ENCODE measurements at regions not wholly inside any gene's neighbourhood (a gene's known extent, or its start where the extent isn't known, plus 50 kb on each side); places are given as distances from the start of the nearest gene placed in this dataset.
A peak's percentile ranks its signal among the peaks of the same experiment; 100 is the strongest.
"Not testable (repeated sequence)": the region's sequence is repeated elsewhere in the genome, so short reads cannot be mapped to it uniquely, and the experiment has no call there.

GRCh38 chr10:117457071-117457810, 82.0 kb upstream of the PDZD8 start:
- Histone ChIP-seq H3K36me3 (ENCODE audit: insufficient read depth, low read length) (no peaks in the 10 kb centered on the region), H3K4me3 (ENCODE audit: low read length) (no peak overlapping the region), H3K9me3 (replicated peaks; ENCODE audit: low read length) (no peaks in the 10 kb centered on the region), H3K4me2 (ENCODE audit: low read length) (no peak overlapping the region), H3K27me3 (ENCODE audit: control insufficient read depth, insufficient read depth, low read length) (peaks cover 34% of the 10 kb centered on the region), H3K4me1 (ENCODE audit: control insufficient read depth, insufficient read depth, low read length) (peaks cover 31% of the 10 kb centered on the region), H3K9ac (ENCODE audit: low read depth, low read length) (no peak overlapping the region)

- H3K4me2 ChIP-seq (ENCODE audit: low read length): no peak overlapping the region
- H3K36me3 ChIP-seq (ENCODE audit: insufficient read depth, low read length): no peaks in the 10 kb centered on the region
- H3K9me3 ChIP-seq (replicated peaks; ENCODE audit: low read length): no peaks in the 10 kb centered on the region
Measured at GRCh38 chr10:117455346-117455745, 80.1 kb upstream of the PDZD8 start.

GRCh38 chr10:117454502-117454901, 79.3 kb upstream of the PDZD8 start:
- no peak overlapping the region for H3K9ac ChIP-seq (ENCODE audit: low read depth, low read length)
- H3K4me2 ChIP-seq (ENCODE audit: low read length): no peak overlapping the region
- H3K36me3 ChIP-seq (ENCODE audit: insufficient read depth, low read length): no peaks in the 10 kb centered on the region
- peaks cover 16% of the 10 kb centered on the region for H3K4me1 ChIP-seq (ENCODE audit: control insufficient read depth, insufficient read depth, low read length)
- H3K4me3 ChIP-seq (ENCODE audit: low read length): no peak overlapping the region
- H3K9me3 ChIP-seq (replicated peaks; ENCODE audit: low read length): no peaks in the 10 kb centered on the region
- H3K27me3 ChIP-seq (ENCODE audit: control insufficient read depth, insufficient read depth, low read length): peaks cover 37% of the 10 kb centered on the region

More at GRCh38 chr10:117455346-117455745, 80.1 kb upstream of the PDZD8 start:
- H3K27me3 ChIP-seq (ENCODE audit: control insufficient read depth, insufficient read depth, low read length): peaks cover 37% of the 10 kb centered on the region
- H3K4me3 ChIP-seq (ENCODE audit: low read length): no peak overlapping the region
- peaks cover 16% of the 10 kb centered on the region for H3K4me1 ChIP-seq (ENCODE audit: control insufficient read depth, insufficient read depth, low read length)
- no peak overlapping the region for H3K9ac ChIP-seq (ENCODE audit: low read depth, low read length)

GRCh38 chr10:117453484-117453883, 78.2 kb upstream of the PDZD8 start:
- H3K9ac ChIP-seq (ENCODE audit: low read depth, low read length); H3K4me3 ChIP-seq (ENCODE audit: low read length): not testable (repeated sequence)

GRCh38 chr10:117450940-117451339, 75.7 kb upstream of the PDZD8 start:
- H3K9ac ChIP-seq (ENCODE audit: low read depth, low read length): no peak overlapping the region
- no peak overlapping the region for H3K4me3 ChIP-seq (ENCODE audit: low read length)
- H3K36me3 ChIP-seq (ENCODE audit: insufficient read depth, low read length): no peaks in the 10 kb centered on the region
- peaks cover 24% of the 10 kb centered on the region for H3K27me3 ChIP-seq (ENCODE audit: control insufficient read depth, insufficient read depth, low read length)
- peaks cover 6% of the 10 kb centered on the region for H3K4me1 ChIP-seq (ENCODE audit: control insufficient read depth, insufficient read depth, low read length)
- H3K9me3 ChIP-seq (replicated peaks; ENCODE audit: low read length): no peaks in the 10 kb centered on the region
- no peak overlapping the region for H3K4me2 ChIP-seq (ENCODE audit: low read length)

More at GRCh38 chr10:117453484-117453883, 78.2 kb upstream of the PDZD8 start:
- not testable (repeated sequence) for H3K36me3 ChIP-seq (ENCODE audit: insufficient read depth, low read length); H3K9me3 ChIP-seq (replicated peaks; ENCODE audit: low read length); H3K4me2 ChIP-seq (ENCODE audit: low read length)
- H3K4me1 ChIP-seq (ENCODE audit: control insufficient read depth, insufficient read depth, low read length): peaks cover 16% of the 10 kb centered on the region
- H3K27me3 ChIP-seq (ENCODE audit: control insufficient read depth, insufficient read depth, low read length): peaks cover 30% of the 10 kb centered on the region

- no peak overlapping the region for H3K4me3 ChIP-seq (ENCODE audit: low read length)
- peaks cover 24% of the 10 kb centered on the region for H3K27me3 ChIP-seq (ENCODE audit: control insufficient read depth, insufficient read depth, low read length)
- H3K4me1 ChIP-seq (ENCODE audit: control insufficient read depth, insufficient read depth, low read length): no peaks in the 10 kb centered on the region
Measured at GRCh38 chr10:117449636-117450035, 74.4 kb upstream of the PDZD8 start.

GRCh38 chr10:117448802-117449201, 73.6 kb upstream of the PDZD8 start:
- H3K9ac ChIP-seq (ENCODE audit: low read depth, low read length): no peak overlapping the region
- H3K4me3 ChIP-seq (ENCODE audit: low read length): no peak overlapping the region
- H3K36me3 ChIP-seq (ENCODE audit: insufficient read depth, low read length): no peaks in the 10 kb centered on the region
- no peaks in the 10 kb centered on the region for H3K4me1 ChIP-seq (ENCODE audit: control insufficient read depth, insufficient read depth, low read length)
- H3K9me3 ChIP-seq (replicated peaks; ENCODE audit: low read length): no peaks in the 10 kb centered on the region
- no peak overlapping the region for H3K4me2 ChIP-seq (ENCODE audit: low read length)
- peaks cover 19% of the 10 kb centered on the region for H3K27me3 ChIP-seq (ENCODE audit: control insufficient read depth, insufficient read depth, low read length)

More at GRCh38 chr10:117449636-117450035, 74.4 kb upstream of the PDZD8 start:
- Histone ChIP-seq H3K9ac (ENCODE audit: low read depth, low read length) (no peak overlapping the region), H3K36me3 (ENCODE audit: insufficient read depth, low read length) (no peaks in the 10 kb centered on the region), H3K9me3 (replicated peaks; ENCODE audit: low read length) (no peaks in the 10 kb centered on the region), H3K4me2 (ENCODE audit: low read length) (no peak overlapping the region)

- no peak overlapping the region for H3K4me2 ChIP-seq (ENCODE audit: low read length)
- H3K4me1 ChIP-seq (ENCODE audit: control insufficient read depth, insufficient read depth, low read length): peaks cover 22% of the 10 kb centered on the region
- no peaks in the 10 kb centered on the region for H3K9me3 ChIP-seq (replicated peaks; ENCODE audit: low read length)
- H3K9ac ChIP-seq (ENCODE audit: low read depth, low read length): no peak overlapping the region
- H3K4me3 ChIP-seq (ENCODE audit: low read length): no peak overlapping the region
- H3K36me3 ChIP-seq (ENCODE audit: insufficient read depth, low read length): no peaks in the 10 kb centered on the region
- peaks cover 14% of the 10 kb centered on the region for H3K27me3 ChIP-seq (ENCODE audit: control insufficient read depth, insufficient read depth, low read length)
Measured at GRCh38 chr10:117445992-117446391, 70.8 kb upstream of the PDZD8 start.

GRCh38 chr10:117444497-117445040, 69.3 kb upstream of the PDZD8 start:
- Histone ChIP-seq H3K9me3 (replicated peaks; ENCODE audit: low read length) (no peaks in the 10 kb centered on the region), H3K36me3 (ENCODE audit: insufficient read depth, low read length) (no peaks in the 10 kb centered on the region), H3K27me3 (ENCODE audit: control insufficient read depth, insufficient read depth, low read length) (peaks cover 12% of the 10 kb centered on the region)

GRCh38 chr10:117443686-117444041, 68.4 kb upstream of the PDZD8 start:
- Histone ChIP-seq H3K9ac (ENCODE audit: low read depth, low read length) (no peak overlapping the region), H3K4me3 (ENCODE audit: low read length) (no peak overlapping the region), H3K4me2 (ENCODE audit: low read length) (no peak overlapping the region), H3K36me3 (ENCODE audit: insufficient read depth, low read length) (no peaks in the 10 kb centered on the region), H3K27me3 (ENCODE audit: control insufficient read depth, insufficient read depth, low read length) (peaks cover 12% of the 10 kb centered on the region), H3K4me1 (ENCODE audit: control insufficient read depth, insufficient read depth, low read length) (peaks cover 33% of the 10 kb centered on the region), H3K9me3 (replicated peaks; ENCODE audit: low read length) (no peaks in the 10 kb centered on the region)

More at GRCh38 chr10:117444497-117445040, 69.3 kb upstream of the PDZD8 start:
- no peak overlapping the region for H3K4me2 ChIP-seq (ENCODE audit: low read length)
- H3K4me1 ChIP-seq (ENCODE audit: control insufficient read depth, insufficient read depth, low read length): peaks cover 28% of the 10 kb centered on the region
- no peak overlapping the region for H3K9ac ChIP-seq (ENCODE audit: low read depth, low read length)
- no peak overlapping the region for H3K4me3 ChIP-seq (ENCODE audit: low read length)

GRCh38 chr10:117442944-117443685, 67.9 kb upstream of the PDZD8 start:
- Histone ChIP-seq H3K9me3 (replicated peaks; ENCODE audit: low read length) (no peaks in the 10 kb centered on the region), H3K9ac (ENCODE audit: low read depth, low read length) (peak overlapping the region; percentile 58), H3K4me3 (ENCODE audit: low read length) (no peak overlapping the region), H3K27me3 (ENCODE audit: control insufficient read depth, insufficient read depth, low read length) (peaks cover 8% of the 10 kb centered on the region), H3K4me2 (ENCODE audit: low read length) (peak overlapping the region; percentile 71), H3K4me1 (ENCODE audit: control insufficient read depth, insufficient read depth, low read length) (peaks cover 33% of the 10 kb centered on the region), H3K36me3 (ENCODE audit: insufficient read depth, low read length) (no peaks in the 10 kb centered on the region)

All from skeletal muscle satellite cell (primary cell).